ENCODE measurements at regions not wholly inside any gene's neighbourhood (a gene's known extent, or its start where the extent isn't known, plus 50 kb on each side); places are given as distances from the start of the nearest gene placed in this dataset.

- DNase-seq (ENCODE audit: low read depth in 4 of 4, low spot score in 2 of 4), result no peak
Measured at GRCh38 chr14:98665007-98665406, 607.0 kb downstream of the BCL11B start.

- DNase-seq (ENCODE audit: low read depth in 4 of 4, low spot score in 2 of 4), result no peak
Measured at GRCh38 chr14:98666545-98666944, 605.5 kb downstream of the BCL11B start.

GRCh38 chr14:98682033-98682432 is 590.0 kb downstream of the BCL11B start:
- DNase-seq (ENCODE audit: low read depth in 4 of 4, low spot score in 2 of 4), result no peak

GRCh38 chr14:98682726-98683125 is 589.3 kb downstream of the BCL11B start:
- no peak for DNase-seq (ENCODE audit: low read depth in 4 of 4, low spot score in 2 of 4)

- no peak for DNase-seq (ENCODE audit: low read depth in 4 of 4, low spot score in 2 of 4)
Measured at GRCh38 chr14:98684468-98684867, 587.5 kb downstream of the BCL11B start.

- DNase-seq (ENCODE audit: low read depth in 4 of 4, low spot score in 2 of 4), result no peak
Measured at GRCh38 chr14:98685725-98686124, 586.3 kb downstream of the BCL11B start.

- no peak for DNase-seq (ENCODE audit: low read depth in 4 of 4, low spot score in 2 of 4)
Measured at GRCh38 chr14:98688446-98688845, 583.6 kb downstream of the BCL11B start.

GRCh38 chr14:98689951-98690350 is 582.0 kb downstream of the BCL11B start:
- no peak for DNase-seq (ENCODE audit: low read depth in 4 of 4, low spot score in 2 of 4)

- no peak for DNase-seq (ENCODE audit: low read depth in 4 of 4, low spot score in 2 of 4)
Measured at GRCh38 chr14:98692832-98693231, 579.2 kb downstream of the BCL11B start.

GRCh38 chr14:98694541-98694940 is 577.5 kb downstream of the BCL11B start:
- no peak for DNase-seq (ENCODE audit: low read depth in 4 of 4, low spot score in 2 of 4)

GRCh38 chr14:98695809-98696208 is 576.2 kb downstream of the BCL11B start:
- DNase-seq (ENCODE audit: low read depth in 4 of 4, low spot score in 2 of 4), result no peak

GRCh38 chr14:98698341-98698740 is 573.7 kb downstream of the BCL11B start:
- DNase-seq (ENCODE audit: low read depth in 4 of 4, low spot score in 2 of 4), result no peak

- no peak for DNase-seq (ENCODE audit: low read depth in 4 of 4, low spot score in 2 of 4)
Measured at GRCh38 chr14:98700748-98701147, 571.2 kb downstream of the BCL11B start.

GRCh38 chr14:98701377-98701776 is 570.6 kb downstream of the BCL11B start:
- no peak for DNase-seq (ENCODE audit: low read depth in 4 of 4, low spot score in 2 of 4)

- DNase-seq (ENCODE audit: low read depth in 4 of 4, low spot score in 2 of 4), result no peak
Measured at GRCh38 chr14:98704441-98704840, 567.6 kb downstream of the BCL11B start.

- no peak for DNase-seq (ENCODE audit: low read depth in 4 of 4, low spot score in 2 of 4)
Measured at GRCh38 chr14:98705871-98706300, 566.1 kb downstream of the BCL11B start.

- DNase-seq (ENCODE audit: low read depth in 4 of 4, low spot score in 2 of 4), result no peak
Measured at GRCh38 chr14:98707522-98707921, 564.5 kb downstream of the BCL11B start.

- no peak for DNase-seq (ENCODE audit: low read depth in 4 of 4, low spot score in 2 of 4)
Measured at GRCh38 chr14:98708555-98708954, 563.4 kb downstream of the BCL11B start.

GRCh38 chr14:98711453-98711852 is 560.5 kb downstream of the BCL11B start:
- DNase-seq (ENCODE audit: low read depth in 4 of 4, low spot score in 2 of 4), result no peak

- no peak for DNase-seq (ENCODE audit: low read depth in 4 of 4, low spot score in 2 of 4)
Measured at GRCh38 chr14:98714626-98715425, 557.2 kb downstream of the BCL11B start.

- DNase-seq (ENCODE audit: low read depth in 4 of 4, low spot score in 2 of 4), result no peak
Measured at GRCh38 chr14:98716133-98716532, 555.9 kb downstream of the BCL11B start.

- no peak for DNase-seq (ENCODE audit: low read depth in 4 of 4, low spot score in 2 of 4)
Measured at GRCh38 chr14:98721061-98721460, 550.9 kb downstream of the BCL11B start.

GRCh38 chr14:98724734-98725133 is 547.3 kb downstream of the BCL11B start:
- DNase-seq (ENCODE audit: low read depth in 4 of 4, low spot score in 2 of 4), result no peak

Data from left renal cortex interstitium (tissue), 4 donors.